Tibial nerve (tissue), 4 donors: ENCODE measurements at regions not wholly inside any gene's neighbourhood (a gene's known extent, or its start where the extent isn't known, plus 50 kb on each side); places are given as distances from the start of the nearest gene placed in this dataset.

Experiments
- EP300 ChIP-seq, 2 donors: sonication (generic); formaldehyde crosslinking; IDR thresholded peaks; one replicate each; pipeline ENCODE4 v1.6.1; 2017; ENCODE audit warnings: antibody characterized with exemption in 2 of 2, mild to moderate bottlenecking in 1 of 2
- POLR2A ChIP-seq, 2 donors: fragments of 450-650 bp; IDR thresholded peaks; one replicate each; pipeline ENCODE4 v1.6.1; 2017; ENCODE audit warnings: antibody characterized with exemption in 2 of 2, mild to moderate bottlenecking in 2 of 2, moderate library complexity in 2 of 2
- TF ChIP-seq, protein P1 (sequence below), 5 experiments: fragments of 200-600 bp in 3 of 5; fragments of 450-650 bp in 2 of 5; sonication (generic) in 3 of 5; IDR thresholded peaks; one replicate each; pipeline ENCODE4 v1.5.1; 2016 to 2019; ENCODE audit warnings: antibody characterized with exemption in 5 of 5, mild to moderate bottlenecking in 3 of 5, moderate library complexity in 2 of 5

DNA sequence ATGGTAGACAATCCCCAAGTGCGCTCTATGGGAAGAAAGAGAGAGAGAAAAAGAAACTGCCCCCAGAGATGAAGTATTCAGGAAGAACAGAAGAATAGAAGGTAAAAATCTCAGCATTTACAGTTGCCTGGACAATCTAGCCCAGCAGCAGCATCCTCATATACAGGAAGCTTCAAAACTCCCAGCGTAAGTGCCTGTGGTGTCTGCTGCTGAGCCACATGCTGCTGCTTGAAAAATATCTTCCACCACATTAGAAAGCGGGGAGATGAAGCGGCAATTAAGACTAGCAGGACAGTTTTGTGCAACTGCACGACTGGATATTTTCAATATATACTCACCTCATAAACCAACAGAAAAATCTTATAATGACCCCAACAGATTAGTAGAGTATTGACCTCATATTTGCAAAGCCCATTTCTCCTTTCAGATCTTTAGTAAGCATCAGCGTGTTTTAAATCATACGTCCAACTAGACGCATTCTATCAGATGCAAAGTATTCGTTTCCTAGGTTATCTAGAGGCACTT lies 972.0 kb upstream of the TENM3 start:
- TF ChIP-seq, protein P1, sequence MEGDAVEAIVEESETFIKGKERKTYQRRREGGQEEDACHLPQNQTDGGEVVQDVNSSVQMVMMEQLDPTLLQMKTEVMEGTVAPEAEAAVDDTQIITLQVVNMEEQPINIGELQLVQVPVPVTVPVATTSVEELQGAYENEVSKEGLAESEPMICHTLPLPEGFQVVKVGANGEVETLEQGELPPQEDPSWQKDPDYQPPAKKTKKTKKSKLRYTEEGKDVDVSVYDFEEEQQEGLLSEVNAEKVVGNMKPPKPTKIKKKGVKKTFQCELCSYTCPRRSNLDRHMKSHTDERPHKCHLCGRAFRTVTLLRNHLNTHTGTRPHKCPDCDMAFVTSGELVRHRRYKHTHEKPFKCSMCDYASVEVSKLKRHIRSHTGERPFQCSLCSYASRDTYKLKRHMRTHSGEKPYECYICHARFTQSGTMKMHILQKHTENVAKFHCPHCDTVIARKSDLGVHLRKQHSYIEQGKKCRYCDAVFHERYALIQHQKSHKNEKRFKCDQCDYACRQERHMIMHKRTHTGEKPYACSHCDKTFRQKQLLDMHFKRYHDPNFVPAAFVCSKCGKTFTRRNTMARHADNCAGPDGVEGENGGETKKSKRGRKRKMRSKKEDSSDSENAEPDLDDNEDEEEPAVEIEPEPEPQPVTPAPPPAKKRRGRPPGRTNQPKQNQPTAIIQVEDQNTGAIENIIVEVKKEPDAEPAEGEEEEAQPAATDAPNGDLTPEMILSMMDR (IDR thresholded peaks at IDR 0.05) = no peak
- TF ChIP-seq EP300 (IDR thresholded peaks at IDR 0.05) (no peak), POLR2A (IDR thresholded peaks at IDR 0.05) (no peak)
